ENCODE measurements at regions not wholly inside any gene's neighbourhood (a gene's known extent, or its start where the extent isn't known, plus 50 kb on each side); places are given as distances from the start of the nearest gene placed in this dataset.

DNA sequence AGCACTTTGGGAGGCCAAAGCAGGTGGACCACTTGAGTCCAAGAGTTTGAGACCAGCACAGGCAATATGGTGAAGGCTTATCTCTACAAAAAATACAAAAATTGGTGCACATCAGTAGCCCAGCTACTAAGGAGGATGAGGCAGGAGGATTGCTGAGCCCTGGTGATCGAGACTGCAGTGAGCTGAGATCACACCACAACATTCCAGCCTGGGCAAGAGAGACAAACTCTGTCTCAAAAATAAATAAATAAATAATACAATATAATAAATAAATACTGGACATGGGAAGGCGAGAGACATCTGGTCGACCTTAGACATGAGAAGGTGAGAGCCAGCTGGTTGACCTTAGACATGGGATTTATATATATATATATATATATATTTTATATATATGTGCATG, 119.8 kb upstream of the SLC38A4 start:
- TF ChIP-seq, protein P1, sequence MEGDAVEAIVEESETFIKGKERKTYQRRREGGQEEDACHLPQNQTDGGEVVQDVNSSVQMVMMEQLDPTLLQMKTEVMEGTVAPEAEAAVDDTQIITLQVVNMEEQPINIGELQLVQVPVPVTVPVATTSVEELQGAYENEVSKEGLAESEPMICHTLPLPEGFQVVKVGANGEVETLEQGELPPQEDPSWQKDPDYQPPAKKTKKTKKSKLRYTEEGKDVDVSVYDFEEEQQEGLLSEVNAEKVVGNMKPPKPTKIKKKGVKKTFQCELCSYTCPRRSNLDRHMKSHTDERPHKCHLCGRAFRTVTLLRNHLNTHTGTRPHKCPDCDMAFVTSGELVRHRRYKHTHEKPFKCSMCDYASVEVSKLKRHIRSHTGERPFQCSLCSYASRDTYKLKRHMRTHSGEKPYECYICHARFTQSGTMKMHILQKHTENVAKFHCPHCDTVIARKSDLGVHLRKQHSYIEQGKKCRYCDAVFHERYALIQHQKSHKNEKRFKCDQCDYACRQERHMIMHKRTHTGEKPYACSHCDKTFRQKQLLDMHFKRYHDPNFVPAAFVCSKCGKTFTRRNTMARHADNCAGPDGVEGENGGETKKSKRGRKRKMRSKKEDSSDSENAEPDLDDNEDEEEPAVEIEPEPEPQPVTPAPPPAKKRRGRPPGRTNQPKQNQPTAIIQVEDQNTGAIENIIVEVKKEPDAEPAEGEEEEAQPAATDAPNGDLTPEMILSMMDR (IDR thresholded peaks at IDR 0.05) = no peak
- TF ChIP-seq POLR2A (IDR thresholded peaks at IDR 0.05) (no peak), EP300 (IDR thresholded peaks at IDR 0.05; ENCODE audit: low read depth) (no peak), POLR2AphosphoS5 (IDR thresholded peaks at IDR 0.05) (no peak)

Measured in transverse colon (tissue), 4 donors.